Nephron (organoid): ENCODE measurements at regions not wholly inside any gene's neighbourhood (a gene's known extent, or its start where the extent isn't known, plus 50 kb on each side); places are given as distances from the start of the nearest gene placed in this dataset.

Source experiments
- H3K27ac Mint-ChIP-seq, 3 experiments: 2 replicates each; pipeline ENCODE4 v1.8.0; 2020; ENCODE audit warnings: mixed read lengths in 3 of 3, mild to moderate bottlenecking in 2 of 3, moderate library complexity in 1 of 3
- H3K27me3 Mint-ChIP-seq: 2 replicates; pipeline ENCODE4 v1.8.0; 2021; ENCODE audit warnings: low read depth, mild to moderate bottlenecking, moderate library complexity, mixed read lengths
- H3K36me3 Mint-ChIP-seq: 2 replicates; pipeline ENCODE4 v1.8.0; 2020; ENCODE audit warnings: low read depth, mixed read lengths
- H3K4me1 Mint-ChIP-seq: 2 replicates; pipeline ENCODE4 v1.8.0; 2020; ENCODE audit warnings: mixed read lengths
- H3K4me3 Mint-ChIP-seq, 3 experiments: 2 replicates each; pipeline ENCODE4 v1.8.0; 2020; ENCODE audit warnings: mild to moderate bottlenecking in 3 of 3, mixed read lengths in 3 of 3, moderate library complexity in 2 of 3
- H3K9me3 Mint-ChIP-seq: 2 replicates; pipeline ENCODE4 v1.8.0; 2020; ENCODE audit warnings: mixed read lengths
- CTCF ChIP-seq, 3 experiments: fragments of 200-600 bp; sonication (generic); IDR thresholded peaks; one replicate each; pipeline ENCODE4 v1.5.0; 2021; ENCODE audit warnings: antibody characterized with exemption in 3 of 3; ENCODE audit not compliant: unreplicated experiment in 3 of 3

- H3K27ac Mint-ChIP-seq: no peak overlapping the region
- TF ChIP-seq CTCF (IDR thresholded peaks at IDR 0.05; ENCODE audit: unreplicated experiment in 3 of 3): no peak
- no peaks in the 10 kb centered on the region for H3K36me3 Mint-ChIP-seq
- no peaks in the 10 kb centered on the region for H3K4me1 Mint-ChIP-seq
- no peak overlapping the region for H3K4me3 Mint-ChIP-seq
- peaks cover 9% of the 10 kb centered on the region for H3K27me3 Mint-ChIP-seq
- H3K9me3 Mint-ChIP-seq: no peaks in the 10 kb centered on the region
Measured at GRCh38 chr20:40610730-40611129, 78.3 kb downstream of the MAFB start.

GRCh38 chr20:40607927-40608326, 81.1 kb downstream of the MAFB start:
- H3K27me3 Mint-ChIP-seq: peaks cover 9% of the 10 kb centered on the region
- no peak overlapping the region for H3K4me3 Mint-ChIP-seq
- no peak for TF ChIP-seq CTCF (IDR thresholded peaks at IDR 0.05; ENCODE audit: unreplicated experiment in 3 of 3)
- peak overlapping the region in 1 of 3 experiments; percentile 36 for H3K27ac Mint-ChIP-seq
- H3K4me1 Mint-ChIP-seq: no peaks in the 10 kb centered on the region
- H3K9me3 Mint-ChIP-seq: no peaks in the 10 kb centered on the region
- no peaks in the 10 kb centered on the region for H3K36me3 Mint-ChIP-seq

GRCh38 chr20:40606660-40607059, 82.4 kb downstream of the MAFB start:
- Mint-ChIP-seq H3K27me3 (peaks cover 9% of the 10 kb centered on the region), H3K4me3 (no peak overlapping the region), H3K4me1 (no peaks in the 10 kb centered on the region), H3K36me3 (no peaks in the 10 kb centered on the region), H3K27ac (peak overlapping the region in 2 of 3 experiments; percentile 28 to 36), H3K9me3 (no peaks in the 10 kb centered on the region)
- TF ChIP-seq CTCF (IDR thresholded peaks at IDR 0.05; ENCODE audit: unreplicated experiment in 3 of 3): no peak

GRCh38 chr20:40606237-40606636, 82.8 kb downstream of the MAFB start:
- Mint-ChIP-seq H3K4me3 (no peak overlapping the region), H3K4me1 (no peaks in the 10 kb centered on the region), H3K9me3 (no peaks in the 10 kb centered on the region), H3K36me3 (no peaks in the 10 kb centered on the region), H3K27me3 (peaks cover 9% of the 10 kb centered on the region), H3K27ac (peak overlapping the region in 1 of 3 experiments; percentile 36)
- no peak for TF ChIP-seq CTCF (IDR thresholded peaks at IDR 0.05; ENCODE audit: unreplicated experiment in 3 of 3)

- Mint-ChIP-seq H3K36me3 (no peaks in the 10 kb centered on the region), H3K4me3 (no peak overlapping the region), H3K4me1 (no peaks in the 10 kb centered on the region), H3K27ac (no peak overlapping the region), H3K9me3 (no peaks in the 10 kb centered on the region), H3K27me3 (peaks cover 9% of the 10 kb centered on the region)
- TF ChIP-seq CTCF (IDR thresholded peaks at IDR 0.05; ENCODE audit: unreplicated experiment in 3 of 3): no peak
Measured at GRCh38 chr20:40604416-40604815, 84.6 kb downstream of the MAFB start.

- Mint-ChIP-seq H3K27ac (peak overlapping the region in 1 of 3 experiments; percentile 45), H3K4me1 (no peaks in the 10 kb centered on the region), H3K9me3 (peaks cover 9% of the 10 kb centered on the region), H3K27me3 (peaks cover 9% of the 10 kb centered on the region), H3K36me3 (peaks cover 7% of the 10 kb centered on the region), H3K4me3 (no peak overlapping the region)
- no peak for TF ChIP-seq CTCF (IDR thresholded peaks at IDR 0.05; ENCODE audit: unreplicated experiment in 3 of 3)
Measured at GRCh38 chr20:40603057-40603651, 85.9 kb downstream of the MAFB start.
